ENCODE measurements at regions not wholly inside any gene's neighbourhood (a gene's known extent, or its start where the extent isn't known, plus 50 kb on each side); places are given as distances from the start of the nearest gene placed in this dataset.

- TF ChIP-seq EZH2phosphoT487 (IDR thresholded peaks at IDR 0.05; ENCODE audit: borderline replicate concordance, low read length): no peak
- TF ChIP-seq EZH2 (IDR thresholded peaks at IDR 0.05; ENCODE audit: low read length, unreplicated experiment): no peak
- no peak for TF ChIP-seq CTCF (conservative IDR thresholded peaks at IDR 0.05; ENCODE audit: low read depth, low read length)
- intact Hi-C loops (cut with micrococcal nuclease): no loop called here
- Histone ChIP-seq H4K20me1 (ENCODE audit: low read length) (no peaks in the 10 kb centered on the region), H3K79me2 (ENCODE audit: low read length) (no peaks in the 10 kb centered on the region), H3K9ac (ENCODE audit: low read length) (no peak overlapping the region), H3K4me1 (ENCODE audit: insufficient read depth, low read length) (peaks cover 55% of the 10 kb centered on the region), H3K27me3 (ENCODE audit: low read length) (no peaks in the 10 kb centered on the region), H3K9me3 (ENCODE audit: low read length) (no peaks in the 10 kb centered on the region), H3K4me2 (ENCODE audit: low read length) (no peak overlapping the region), H3K36me3 (ENCODE audit: low read depth, low read length) (no peaks in the 10 kb centered on the region), H2AFZ (ENCODE audit: low read length) (no peak overlapping the region), H3K27ac (ENCODE audit: low read length) (no peak overlapping the region), H3K9me2 (replicated peaks; ENCODE audit: low read length) (no peaks in the 10 kb centered on the region), H3F3A (ENCODE audit: low read length, unreplicated experiment) (no peaks in the 10 kb centered on the region), H3K4me3 (ENCODE audit: low read length) (no peak overlapping the region)
- ATAC-seq (no peak), DNase-seq (no peak)
- CTCF ChIA-PET: no interaction called here
- no TSS peak for BruUV-seq (replicated peaks)
- POLR2A ChIA-PET (ENCODE audit: unreplicated experiment): no interaction called here
Measured at GRCh38 chr2:9108210-9108967, 98.2 kb upstream of the ASAP2 start.

- Histone ChIP-seq H3F3A (ENCODE audit: low read length, unreplicated experiment) (peaks cover 2% of the 10 kb centered on the region), H3K4me3 (ENCODE audit: low read length) (no peak overlapping the region), H3K9me3 (ENCODE audit: low read length) (no peaks in the 10 kb centered on the region), H2AFZ (ENCODE audit: low read length) (no peak overlapping the region), H3K27ac (ENCODE audit: low read length) (no peak overlapping the region), H3K9ac (ENCODE audit: low read length) (no peak overlapping the region), H3K4me2 (ENCODE audit: low read length) (no peak overlapping the region), H3K36me3 (ENCODE audit: low read depth, low read length) (no peaks in the 10 kb centered on the region), H3K9me2 (replicated peaks; ENCODE audit: low read length) (no peaks in the 10 kb centered on the region), H4K20me1 (ENCODE audit: low read length) (no peaks in the 10 kb centered on the region), H3K27me3 (ENCODE audit: low read length) (no peaks in the 10 kb centered on the region), H3K4me1 (ENCODE audit: insufficient read depth, low read length) (peaks cover 56% of the 10 kb centered on the region), H3K79me2 (ENCODE audit: low read length) (no peaks in the 10 kb centered on the region)
- no peak for ATAC-seq
- TF ChIP-seq EZH2phosphoT487 (IDR thresholded peaks at IDR 0.05; ENCODE audit: borderline replicate concordance, low read length): no peak
- no peak for TF ChIP-seq CTCF (conservative IDR thresholded peaks at IDR 0.05; ENCODE audit: low read depth, low read length)
- no peak for TF ChIP-seq EZH2 (IDR thresholded peaks at IDR 0.05; ENCODE audit: low read length, unreplicated experiment)
- no TSS peak for BruUV-seq (replicated peaks)
- ChIA-PET POLR2A (ENCODE audit: unreplicated experiment) (no interaction called here), CTCF (no interaction called here)
- intact Hi-C loops (cut with micrococcal nuclease): no loop called here
- no peak for DNase-seq
Measured at GRCh38 chr2:9107168-9108025, 99.2 kb upstream of the ASAP2 start.

All from PC-3 (cell line).